ENCODE measurements at regions not wholly inside any gene's neighbourhood (a gene's known extent, or its start where the extent isn't known, plus 50 kb on each side); places are given as distances from the start of the nearest gene placed in this dataset.
A peak's percentile ranks its signal among the peaks of the same experiment; 100 is the strongest.

DNA sequence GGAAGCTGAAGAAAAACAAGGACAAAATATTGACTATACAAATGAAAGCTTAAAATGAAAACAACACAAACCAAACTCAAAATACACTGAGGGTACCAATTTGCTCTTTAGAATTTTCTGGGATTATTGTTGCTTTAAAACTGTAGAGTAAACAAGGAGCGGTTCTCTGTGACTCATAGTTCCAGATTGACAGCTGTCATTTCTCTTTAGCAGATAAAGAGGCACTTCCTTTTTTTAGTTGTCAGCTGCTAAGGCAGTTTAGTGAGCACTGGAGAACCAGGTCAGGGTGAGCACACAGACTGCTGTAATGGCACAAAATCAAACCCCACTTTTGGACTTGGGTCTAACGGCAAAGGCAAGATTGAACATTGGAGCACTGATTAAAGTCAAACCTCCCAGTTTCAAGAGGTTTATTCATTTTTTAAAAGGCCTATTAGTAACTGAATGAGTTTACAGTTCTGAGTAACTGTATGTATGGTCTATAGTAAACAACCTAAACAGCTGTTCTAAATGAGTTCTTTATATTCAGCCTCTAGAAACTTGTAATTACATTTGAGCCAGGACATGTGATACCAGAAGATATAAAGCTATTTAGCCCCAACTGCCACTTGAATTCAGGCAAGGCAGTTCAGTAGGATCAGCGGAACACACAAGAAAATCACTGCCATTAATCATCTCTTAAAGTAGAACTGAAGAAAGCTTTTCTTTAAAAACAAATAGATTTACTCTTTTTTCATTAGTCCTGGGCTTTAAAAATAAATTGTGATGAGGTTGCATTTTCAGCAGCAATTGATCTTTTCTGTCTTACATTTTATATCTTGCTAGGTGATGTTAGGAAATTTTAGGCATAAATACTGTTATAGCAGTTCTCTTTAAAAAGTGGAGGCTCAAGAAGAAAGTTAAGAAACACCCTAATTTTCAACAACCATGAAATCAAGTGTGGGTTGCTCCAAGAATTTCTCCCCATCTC is 71.7 kb upstream of the PRICKLE1 start:
- peak in 1 of 2 experiments; percentile 28 for DNase-seq

DNA sequence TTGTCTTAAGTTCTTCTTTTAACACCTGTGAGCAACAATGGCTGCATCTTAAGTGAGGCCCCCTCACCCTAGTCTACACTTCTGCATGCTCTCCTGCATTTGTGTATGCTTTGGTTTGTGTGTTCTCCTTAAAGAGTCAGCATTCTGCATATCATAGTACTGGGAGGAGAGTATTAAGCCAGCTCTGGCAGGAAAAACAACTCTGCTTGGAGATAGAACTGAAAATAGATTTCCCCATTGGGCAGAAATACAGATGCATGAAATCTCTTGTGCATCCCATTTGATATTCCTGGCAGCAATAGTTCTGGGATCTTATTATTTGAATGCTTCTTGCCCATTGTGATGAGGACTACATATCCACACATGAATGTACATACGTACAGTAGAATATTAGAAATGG is 70.6 kb upstream of the PRICKLE1 start:
- DNase-seq, result no peak

DNA sequence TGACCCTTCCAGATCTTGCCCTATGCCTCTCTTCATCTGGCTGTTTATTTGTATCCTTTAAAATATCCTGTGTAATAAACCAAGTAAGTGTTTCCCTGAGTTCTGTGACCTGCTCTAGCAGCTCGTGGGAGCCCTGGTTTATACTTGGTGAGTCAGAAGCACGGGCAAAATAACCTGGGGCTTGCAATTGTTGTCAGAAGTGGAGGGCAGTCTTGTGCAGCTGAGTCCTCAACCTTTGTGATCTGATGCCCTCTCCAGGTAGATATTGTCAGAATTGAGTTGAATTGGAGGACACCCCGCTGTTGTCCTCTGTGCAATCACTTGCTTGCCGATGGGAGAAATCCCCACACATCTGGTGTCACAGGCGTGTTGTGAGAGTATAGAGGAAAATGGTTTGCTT is 62.5 kb upstream of the PRICKLE1 start:
- DNase-seq, result no peak

DNA sequence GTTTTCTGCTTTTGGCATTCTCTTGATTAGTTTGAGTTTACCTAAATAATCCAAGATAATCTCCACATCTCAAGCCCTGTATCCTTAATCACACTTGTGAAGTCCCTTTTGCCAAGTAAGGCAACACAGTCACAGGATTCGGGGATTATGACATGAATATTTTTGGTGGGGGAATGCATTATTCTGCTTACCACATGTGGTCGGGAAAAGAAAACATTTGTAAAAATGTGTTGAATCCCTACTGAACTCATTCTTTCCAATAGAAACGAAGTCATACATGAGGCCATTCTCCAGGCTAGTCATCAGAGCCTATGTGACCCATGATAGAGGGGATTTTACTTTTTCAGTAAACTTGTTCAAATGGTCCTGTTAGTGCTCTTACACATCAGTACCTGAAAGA is 58.5 kb upstream of the PRICKLE1 start:
- no peak for DNase-seq

DNA sequence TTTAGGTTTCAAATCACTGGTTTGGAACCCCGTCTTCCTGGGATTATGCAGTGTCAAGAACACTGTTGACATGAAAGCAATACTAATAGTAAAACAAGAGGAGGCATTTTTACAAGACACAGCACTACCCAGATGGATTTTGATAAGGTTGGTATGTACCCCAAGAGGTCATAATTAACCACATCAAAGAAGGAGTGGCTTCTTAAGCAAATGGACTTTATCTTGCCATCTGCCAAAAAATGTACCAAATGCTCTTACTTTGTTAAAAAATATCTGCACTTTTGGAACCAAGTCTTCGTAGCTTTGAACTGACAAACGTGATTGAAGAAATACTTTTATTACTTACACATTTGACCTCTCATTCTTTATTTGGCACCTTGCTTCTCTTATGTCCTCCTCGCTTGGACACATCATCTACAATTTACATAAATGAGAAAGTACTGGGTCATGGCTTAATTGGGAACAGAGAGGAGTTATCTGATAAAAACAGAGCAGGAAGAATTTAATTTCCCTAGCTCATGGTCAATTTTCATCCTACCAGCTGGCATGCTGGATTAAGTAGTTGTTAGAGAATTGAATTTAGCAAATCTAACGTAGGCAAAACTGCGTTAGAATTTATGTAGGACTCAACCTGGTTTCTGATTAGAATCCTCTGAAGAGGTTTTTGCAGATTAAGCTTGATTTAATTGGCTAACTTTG is 54.5 kb upstream of the PRICKLE1 start:
- no peak for DNase-seq

DNA sequence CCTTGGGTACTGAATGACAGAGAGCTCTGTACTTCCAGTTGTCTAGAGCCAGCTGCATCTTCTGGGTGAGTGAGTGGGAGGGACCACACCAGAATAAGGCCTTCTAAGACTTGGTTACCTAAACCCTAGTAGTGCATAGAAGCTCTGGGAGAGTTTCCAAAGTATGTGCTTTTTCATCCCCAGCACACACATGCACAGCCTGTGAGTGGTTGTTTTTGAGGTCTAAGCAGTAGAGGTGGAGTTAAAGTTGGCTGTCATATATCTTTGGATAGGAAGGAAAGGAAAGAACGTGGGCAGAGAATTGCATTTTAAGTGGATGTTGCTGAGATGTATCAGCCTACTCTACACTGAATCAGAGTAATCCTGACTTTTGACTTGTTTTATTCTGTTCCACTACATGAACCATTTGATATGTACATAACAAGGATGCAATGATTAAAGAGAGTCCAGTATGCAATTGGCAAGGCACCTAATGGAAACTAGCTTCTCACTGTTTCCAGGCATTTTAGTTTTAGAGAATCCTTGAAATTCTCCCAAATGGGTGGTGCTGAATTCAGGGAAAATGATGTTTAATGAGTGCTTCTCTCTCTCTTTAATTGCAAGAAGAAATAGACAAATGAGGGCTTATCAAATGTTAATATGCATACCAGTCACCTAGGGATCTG is 51.8 kb upstream of the PRICKLE1 start:
- no peak for DNase-seq

DNA sequence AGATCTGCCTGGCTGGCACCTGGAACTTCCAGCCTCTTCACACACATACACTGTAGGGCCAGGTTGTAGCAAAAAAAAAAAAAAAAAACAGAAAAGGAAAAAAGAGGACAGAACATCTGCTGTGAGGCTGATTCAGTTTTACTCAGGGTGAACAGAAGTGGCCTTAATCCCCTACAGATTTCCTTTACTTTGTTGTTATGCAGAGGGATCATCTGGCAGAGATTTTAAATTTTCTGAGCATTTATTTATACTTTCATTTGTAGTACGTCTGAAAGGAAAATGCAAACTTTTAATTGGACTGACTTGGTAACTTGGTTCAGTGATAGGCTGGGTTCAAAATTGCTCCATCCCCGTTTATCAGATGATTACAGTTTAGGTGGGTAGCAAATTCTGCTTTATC is 50.8 kb upstream of the PRICKLE1 start:
- no peak for DNase-seq

DNA sequence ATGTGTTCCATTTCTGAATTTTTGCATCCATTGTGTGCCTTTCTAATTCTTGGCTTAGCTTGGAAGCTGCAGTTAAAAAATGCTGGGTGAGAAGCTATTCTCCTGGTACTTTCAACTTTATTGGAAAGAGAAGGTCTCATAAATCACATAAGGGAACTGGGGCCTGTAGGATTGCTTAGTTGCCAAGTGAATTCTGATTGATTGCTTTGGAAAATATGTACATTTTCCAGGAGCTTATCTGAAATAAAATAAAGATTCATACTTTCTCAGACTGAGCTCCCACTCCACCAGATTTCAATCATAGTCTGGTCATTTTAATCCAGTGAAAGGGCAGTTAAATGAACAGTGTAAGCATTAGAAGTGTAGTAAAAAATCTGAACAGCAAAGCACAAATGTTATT is 50.0 kb upstream of the PRICKLE1 start:
- DNase-seq, result no peak
